WTC11 (cell line): ENCODE measurements at regions not wholly inside any gene's neighbourhood (a gene's known extent, or its start where the extent isn't known, plus 50 kb on each side); places are given as distances from the start of the nearest gene placed in this dataset.
A peak's percentile ranks its signal among the peaks of the same experiment; 100 is the strongest.
"Not testable (repeated sequence)": the region's sequence is repeated elsewhere in the genome, so short reads cannot be mapped to it uniquely, and the experiment has no call there.

Experiments used
- ATAC-seq: fragments of 200-7000 bp; cut with Tn5 transposase; 2 replicates; pipeline ENCODE4 v1.10.0; 2021; ENCODE audit warnings: mild to moderate bottlenecking, moderate library complexity
- CTCF ChIA-PET: fragments of 300-600 bp; sonication (Branson Sonifier 250); formaldehyde crosslinking; loops from one replicate; lab custom pipeline; 2021; ENCODE audit warnings: antibody characterized with exemption; lab: Charles Lee
- POLR2A ChIA-PET: fragments of 350-600 bp; sonication (Branson Sonifier 250); formaldehyde crosslinking; loops from one replicate; lab custom pipeline; 2021; ENCODE audit warnings: antibody characterized with exemption; lab: Charles Lee
- DNase-seq: peaks from one replicate; pipeline ENCODE4 v3.0.0; 2021; ENCODE audit warnings: low spot score
- H3K27ac Mint-ChIP-seq: 2 replicates; pipeline ENCODE4 v1.8.0; 2021; ENCODE audit warnings: mixed read lengths
- H3K27me3 Mint-ChIP-seq: 2 replicates; pipeline ENCODE4 v1.8.0; 2021; ENCODE audit warnings: low read depth, mild to moderate bottlenecking, moderate library complexity, mixed read lengths
- H3K36me3 Mint-ChIP-seq: 2 replicates; pipeline ENCODE4 v1.8.0; 2021; ENCODE audit warnings: mixed read lengths
- H3K4me1 Mint-ChIP-seq: 2 replicates; pipeline ENCODE4 v1.8.0; 2022; ENCODE audit warnings: mixed read lengths
- H3K4me3 Mint-ChIP-seq: 2 replicates; pipeline ENCODE4 v1.8.0; 2021; ENCODE audit warnings: mild to moderate bottlenecking, moderate library complexity, mixed read lengths
- H3K9me3 Mint-ChIP-seq: 2 replicates; pipeline ENCODE4 v1.8.0; 2021; ENCODE audit warnings: mixed read lengths
- CREM ChIP-seq: sonication (generic); formaldehyde crosslinking; IDR thresholded peaks from 2 replicates; pipeline ENCODE4 v1.8.1; 2022; ENCODE audit warnings: mild to moderate bottlenecking, missing genetic modification reagents, moderate library complexity
- E2F4 ChIP-seq: sonication (generic); formaldehyde crosslinking; IDR thresholded peaks from 2 replicates; pipeline ENCODE4 v1.8.1; 2022; ENCODE audit warnings: low read depth, mild to moderate bottlenecking, moderate library complexity, missing genetic modification reagents, borderline replicate concordance
- FOXK1 ChIP-seq: sonication (generic); formaldehyde crosslinking; IDR thresholded peaks from 2 replicates; pipeline ENCODE4 v1.8.0; 2022; ENCODE audit warnings: mild to moderate bottlenecking, moderate library complexity, missing genetic modification reagents
- HMGA2 ChIP-seq: fragments of 250-450 bp; sonication (Bioruptor Pico); IDR thresholded peaks from 2 replicates; pipeline ENCODE4 v1.4.0; 2021; ENCODE audit warnings: mild to moderate bottlenecking, moderate library complexity
- IRF2 ChIP-seq: sonication (generic); formaldehyde crosslinking; IDR thresholded peaks from 2 replicates; pipeline ENCODE4 v1.8.0; 2022; ENCODE audit warnings: low read depth, missing genetic modification reagents, borderline replicate concordance
- JAZF1 ChIP-seq: fragments of 250-450 bp; sonication (Bioruptor Pico); IDR thresholded peaks from 2 replicates; pipeline ENCODE4 v1.9.0; 2021; ENCODE audit warnings: moderate library complexity, mild to moderate bottlenecking, inconsistent platforms
- PREB ChIP-seq: sonication (generic); formaldehyde crosslinking; IDR thresholded peaks from 2 replicates; pipeline ENCODE4 v1.8.1; 2022; ENCODE audit warnings: mild to moderate bottlenecking, missing genetic modification reagents, moderate library complexity, borderline replicate concordance
- STAT6 ChIP-seq: sonication (generic); formaldehyde crosslinking; conservative IDR thresholded peaks from 2 replicates; pipeline ENCODE4 v1.8.1; 2023; ENCODE audit warnings: mild to moderate bottlenecking, low read depth, missing genetic modification reagents, moderate library complexity
- ZBTB21 ChIP-seq: sonication (generic); formaldehyde crosslinking; IDR thresholded peaks from 2 replicates; pipeline ENCODE4 v1.8.1; 2023; ENCODE audit warnings: mild to moderate bottlenecking, missing genetic modification reagents, borderline replicate concordance
- ZBTB43 ChIP-seq: sonication (generic); formaldehyde crosslinking; IDR thresholded peaks from 2 replicates; pipeline ENCODE4 v1.8.1; 2023; ENCODE audit warnings: mild to moderate bottlenecking, missing genetic modification reagents
- TF ChIP-seq, protein P1 (sequence below): sonication (generic); formaldehyde crosslinking; IDR thresholded peaks from 2 replicates; pipeline ENCODE4 v1.8.1; 2023; ENCODE audit warnings: mild to moderate bottlenecking, missing genetic modification reagents, borderline replicate concordance
- TF ChIP-seq, protein P2 (sequence below): sonication (generic); formaldehyde crosslinking; IDR thresholded peaks from 2 replicates; pipeline ENCODE4 v1.8.1; 2023; ENCODE audit warnings: mild to moderate bottlenecking, missing genetic modification reagents, moderate library complexity
- TF ChIP-seq, protein P3 (sequence below): fragments of 250-450 bp; sonication (Bioruptor Pico); IDR thresholded peaks from 2 replicates; pipeline ENCODE4 v1.9.0; 2021; ENCODE audit warnings: moderate library complexity, mild to moderate bottlenecking, inconsistent platforms, borderline replicate concordance
- TF ChIP-seq, protein P4 (sequence below): fragments of 200-600 bp; IDR thresholded peaks from 2 replicates; pipeline ENCODE4 v1.8.0; 2022; ENCODE audit warnings: antibody characterized with exemption

DNA sequence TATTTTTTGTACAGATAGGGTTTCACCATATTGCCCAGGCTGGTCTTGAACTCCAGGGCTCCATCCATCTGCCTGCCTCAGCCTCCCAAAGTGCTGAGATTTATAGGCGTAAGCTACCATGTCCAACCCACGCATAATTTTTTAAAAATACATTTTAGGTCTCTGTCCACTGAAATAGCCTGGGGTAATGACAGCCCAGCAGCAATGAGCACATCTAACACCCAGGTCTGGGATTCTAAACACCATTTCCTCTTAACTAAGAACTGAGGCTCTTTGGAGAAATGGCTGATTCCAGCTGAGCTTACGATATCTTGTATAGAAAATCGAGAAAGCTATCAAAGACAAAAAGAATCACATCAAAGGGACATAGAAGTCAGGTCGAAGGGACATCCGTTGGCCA lies 245.3 kb downstream of the PARN start:
- no peaks in the 10 kb centered on the region for H3K27me3 Mint-ChIP-seq
- H3K4me1 Mint-ChIP-seq: no peaks in the 10 kb centered on the region
- no peak for DNase-seq
- H3K36me3 Mint-ChIP-seq: no peaks in the 10 kb centered on the region
- CTCF ChIA-PET: no interaction called here
- no peak for ATAC-seq
- H3K27ac Mint-ChIP-seq: no peak overlapping the region
- peaks cover 3% of the 10 kb centered on the region; the same call in 1 of the 2 replicates for H3K9me3 Mint-ChIP-seq
- POLR2A ChIA-PET: no interaction called here
- TF ChIP-seq ZBTB21 (CRISPR knock-in tag) (no peak), HMGA2 (no peak), FOXK1 (CRISPR knock-in tag) (no peak), JAZF1 (CRISPR knock-in tag) (no peak), CREM (CRISPR knock-in tag) (no peak), STAT6 (CRISPR knock-in tag) (no peak)
- TF ChIP-seq, protein P1, sequence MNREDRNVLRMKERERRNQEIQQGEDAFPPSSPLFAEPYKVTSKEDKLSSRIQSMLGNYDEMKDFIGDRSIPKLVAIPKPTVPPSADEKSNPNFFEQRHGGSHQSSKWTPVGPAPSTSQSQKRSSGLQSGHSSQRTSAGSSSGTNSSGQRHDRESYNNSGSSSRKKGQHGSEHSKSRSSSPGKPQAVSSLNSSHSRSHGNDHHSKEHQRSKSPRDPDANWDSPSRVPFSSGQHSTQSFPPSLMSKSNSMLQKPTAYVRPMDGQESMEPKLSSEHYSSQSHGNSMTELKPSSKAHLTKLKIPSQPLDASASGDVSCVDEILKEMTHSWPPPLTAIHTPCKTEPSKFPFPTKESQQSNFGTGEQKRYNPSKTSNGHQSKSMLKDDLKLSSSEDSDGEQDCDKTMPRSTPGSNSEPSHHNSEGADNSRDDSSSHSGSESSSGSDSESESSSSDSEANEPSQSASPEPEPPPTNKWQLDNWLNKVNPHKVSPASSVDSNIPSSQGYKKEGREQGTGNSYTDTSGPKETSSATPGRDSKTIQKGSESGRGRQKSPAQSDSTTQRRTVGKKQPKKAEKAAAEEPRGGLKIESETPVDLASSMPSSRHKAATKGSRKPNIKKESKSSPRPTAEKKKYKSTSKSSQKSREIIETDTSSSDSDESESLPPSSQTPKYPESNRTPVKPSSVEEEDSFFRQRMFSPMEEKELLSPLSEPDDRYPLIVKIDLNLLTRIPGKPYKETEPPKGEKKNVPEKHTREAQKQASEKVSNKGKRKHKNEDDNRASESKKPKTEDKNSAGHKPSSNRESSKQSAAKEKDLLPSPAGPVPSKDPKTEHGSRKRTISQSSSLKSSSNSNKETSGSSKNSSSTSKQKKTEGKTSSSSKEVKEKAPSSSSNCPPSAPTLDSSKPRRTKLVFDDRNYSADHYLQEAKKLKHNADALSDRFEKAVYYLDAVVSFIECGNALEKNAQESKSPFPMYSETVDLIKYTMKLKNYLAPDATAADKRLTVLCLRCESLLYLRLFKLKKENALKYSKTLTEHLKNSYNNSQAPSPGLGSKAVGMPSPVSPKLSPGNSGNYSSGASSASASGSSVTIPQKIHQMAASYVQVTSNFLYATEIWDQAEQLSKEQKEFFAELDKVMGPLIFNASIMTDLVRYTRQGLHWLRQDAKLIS (CRISPR knock-in tag): no peak
- TF ChIP-seq, protein P2, sequence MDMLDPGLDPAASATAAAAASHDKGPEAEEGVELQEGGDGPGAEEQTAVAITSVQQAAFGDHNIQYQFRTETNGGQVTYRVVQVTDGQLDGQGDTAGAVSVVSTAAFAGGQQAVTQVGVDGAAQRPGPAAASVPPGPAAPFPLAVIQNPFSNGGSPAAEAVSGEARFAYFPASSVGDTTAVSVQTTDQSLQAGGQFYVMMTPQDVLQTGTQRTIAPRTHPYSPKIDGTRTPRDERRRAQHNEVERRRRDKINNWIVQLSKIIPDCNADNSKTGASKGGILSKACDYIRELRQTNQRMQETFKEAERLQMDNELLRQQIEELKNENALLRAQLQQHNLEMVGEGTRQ (CRISPR knock-in tag): no peak
- TF ChIP-seq, protein P3, sequence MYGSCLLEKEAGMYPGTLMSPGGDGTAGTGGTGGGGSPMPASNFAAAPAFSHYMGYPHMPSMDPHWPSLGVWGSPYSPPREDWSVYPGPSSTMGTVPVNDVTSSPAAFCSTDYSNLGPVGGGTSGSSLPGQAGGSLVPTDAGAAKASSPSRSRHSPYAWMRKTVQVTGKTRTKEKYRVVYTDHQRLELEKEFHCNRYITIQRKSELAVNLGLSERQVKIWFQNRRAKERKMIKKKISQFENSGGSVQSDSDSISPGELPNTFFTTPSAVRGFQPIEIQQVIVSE: no peak
- no peak overlapping the region for H3K4me3 Mint-ChIP-seq

DNA sequence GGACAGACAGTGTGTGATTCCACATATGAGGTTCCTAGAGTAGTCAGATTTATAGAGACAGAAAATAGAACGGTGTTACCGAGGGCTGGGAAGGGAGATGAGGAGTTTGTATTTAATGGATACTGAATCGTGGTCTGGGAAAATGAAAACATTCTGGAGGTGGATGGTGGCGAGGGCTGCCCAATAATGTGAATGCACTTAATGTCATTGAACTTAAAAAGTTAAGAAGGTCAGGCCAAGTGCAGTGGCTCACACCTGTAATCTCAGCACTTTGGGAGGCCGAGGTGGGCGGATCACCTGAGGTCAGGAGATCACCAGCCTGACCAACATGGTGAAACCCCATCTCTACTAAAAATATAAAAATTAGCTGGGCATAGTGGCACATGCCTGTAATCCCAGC lies 246.2 kb downstream of the PARN start:
- H3K27ac Mint-ChIP-seq, H3K36me3 Mint-ChIP-seq, ATAC-seq, H3K27me3 Mint-ChIP-seq, CTCF ChIA-PET, H3K9me3 Mint-ChIP-seq, DNase-seq, POLR2A ChIA-PET, H3K4me3 Mint-ChIP-seq, H3K4me1 Mint-ChIP-seq: not testable (repeated sequence)

- CTCF ChIA-PET: interaction anchor here (0.5 to 0.9 kb wide), 4 partner anchors 41 to 459 kb away, joined by 3 to 5 read pairs (median 3); partner anchors contain the start of gene ERCC4
- TF ChIP-seq, protein P3: no peak
- TF ChIP-seq IRF2 (CRISPR knock-in tag): no peak
- no peak for TF ChIP-seq ZBTB43 (CRISPR knock-in tag)
- no peak for TF ChIP-seq PREB (CRISPR knock-in tag)
- no peak for TF ChIP-seq E2F4 (CRISPR knock-in tag)
- TF ChIP-seq, protein P4, sequence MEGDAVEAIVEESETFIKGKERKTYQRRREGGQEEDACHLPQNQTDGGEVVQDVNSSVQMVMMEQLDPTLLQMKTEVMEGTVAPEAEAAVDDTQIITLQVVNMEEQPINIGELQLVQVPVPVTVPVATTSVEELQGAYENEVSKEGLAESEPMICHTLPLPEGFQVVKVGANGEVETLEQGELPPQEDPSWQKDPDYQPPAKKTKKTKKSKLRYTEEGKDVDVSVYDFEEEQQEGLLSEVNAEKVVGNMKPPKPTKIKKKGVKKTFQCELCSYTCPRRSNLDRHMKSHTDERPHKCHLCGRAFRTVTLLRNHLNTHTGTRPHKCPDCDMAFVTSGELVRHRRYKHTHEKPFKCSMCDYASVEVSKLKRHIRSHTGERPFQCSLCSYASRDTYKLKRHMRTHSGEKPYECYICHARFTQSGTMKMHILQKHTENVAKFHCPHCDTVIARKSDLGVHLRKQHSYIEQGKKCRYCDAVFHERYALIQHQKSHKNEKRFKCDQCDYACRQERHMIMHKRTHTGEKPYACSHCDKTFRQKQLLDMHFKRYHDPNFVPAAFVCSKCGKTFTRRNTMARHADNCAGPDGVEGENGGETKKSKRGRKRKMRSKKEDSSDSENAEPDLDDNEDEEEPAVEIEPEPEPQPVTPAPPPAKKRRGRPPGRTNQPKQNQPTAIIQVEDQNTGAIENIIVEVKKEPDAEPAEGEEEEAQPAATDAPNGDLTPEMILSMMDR: no peak
These were observed 251.2 kb downstream of the PARN start for GRCh38 chr16:14378689-14379467.

More at GRCh38 chr16:14378689-14379467, 251.2 kb downstream of the PARN start:
- DNase-seq: no peak
- POLR2A ChIA-PET: interaction anchor here (0.6 kb wide), 1 partner anchor 18 kb away, joined by 3 read pairs; no protein-coding TSS in a partner anchor
- H3K36me3 Mint-ChIP-seq: no peaks in the 10 kb centered on the region
- no peaks in the 10 kb centered on the region for H3K27me3 Mint-ChIP-seq
- peaks cover 3% of the 10 kb centered on the region; the same call in 1 of the 2 replicates for H3K9me3 Mint-ChIP-seq
- no peak overlapping the region for H3K27ac Mint-ChIP-seq
- ATAC-seq: peak; percentile 52
- H3K4me1 Mint-ChIP-seq: peaks cover 4% of the 10 kb centered on the region; the same call in 1 of the 2 replicates
- no peak overlapping the region for H3K4me3 Mint-ChIP-seq
